ENCODE measurements at regions not wholly inside any gene's neighbourhood (a gene's known extent, or its start where the extent isn't known, plus 50 kb on each side); places are given as distances from the start of the nearest gene placed in this dataset.

DNA sequence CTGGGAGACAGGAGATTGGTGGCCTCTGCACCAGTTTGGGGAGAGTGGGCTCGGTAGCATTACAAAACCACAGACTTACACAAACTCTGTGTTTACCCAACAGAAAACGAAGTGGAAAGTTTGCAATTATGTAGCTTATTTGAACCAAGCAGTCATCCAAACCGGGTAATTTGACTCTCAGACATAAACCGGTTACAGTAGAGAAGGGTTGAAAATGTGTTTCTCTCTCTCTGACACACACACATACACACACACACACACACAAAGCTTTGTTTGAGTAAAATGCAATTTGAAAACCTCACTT lies 97.1 kb upstream of the ZNF608 start (continued):
- TF ChIP-seq YY1 (IDR thresholded peaks at IDR 0.05; ENCODE audit: insufficient read depth, insufficient replicate concordance, low read depth, low read length) (no peak), ZNF557 (CRISPR knock-in tag; IDR thresholded peaks at IDR 0.05) (no peak)

- no peak overlapping the region for H3K4me3 ChIP-seq (replicated peaks in 1 of 3; ENCODE audit: insufficient read depth in 1 of 3, low read depth in 2 of 3, low read length in 3 of 3)
- H3K79me2 ChIP-seq (ENCODE audit: insufficient read depth, low read length) = no peaks in the 10 kb centered on the region
- ATAC-seq = no peak
- no TSS peak for BruUV-seq (replicated peaks)
- DNase-seq (ENCODE audit: low spot score) = no peak
- no peaks in the 10 kb centered on the region for H3K4me1 ChIP-seq (ENCODE audit: insufficient read depth, low read length)
- H3K9ac ChIP-seq (ENCODE audit: insufficient read depth, low read depth, low read length) = no peak overlapping the region
- H2AFZ ChIP-seq (ENCODE audit: low read length) = no peak overlapping the region
- FAIRE-seq = no peak
- in situ Hi-C loops (cut with HindIII; ENCODE audit: extremely low pct_ligation_motif_present, low pct_unique_long_range_greater_than_20kb) (no loop called here), intact Hi-C loops (cut with micrococcal nuclease; ENCODE audit: unreplicated experiment) (no loop called here)
- ChIA-PET CTCF (ENCODE audit: low intra/inter-chr PET ratio, low total read pairs) (no interaction called here), POLR2A (no interaction called here)
- no peaks in the 10 kb centered on the region for H3K9me3 ChIP-seq (ENCODE audit: low read length)
- no peak overlapping the region for H3K4me2 ChIP-seq (ENCODE audit: low read depth, low read length)
- H3K36me3 ChIP-seq (replicated peaks in 1 of 2; ENCODE audit: control insufficient read depth in 1 of 2, insufficient read depth in 2 of 2, low read length in 2 of 2) = no peaks in the 10 kb centered on the region
- no peaks in the 10 kb centered on the region for H3K27me3 ChIP-seq (ENCODE audit: control insufficient read depth in 1 of 2, insufficient read depth in 2 of 2, low read length in 2 of 2)
- WGBS (ENCODE audit: low lambda C conversion rate) = 75% methylated on average over 9 of the region's 9 CpGs
- TF ChIP-seq ZNF431 (CRISPR knock-in tag; IDR thresholded peaks at IDR 0.05; ENCODE audit: borderline replicate concordance, low read depth) (no peak), SMYD3 (CRISPR knock-in tag; IDR thresholded peaks at IDR 0.05) (no peak)
- no peaks in the 10 kb centered on the region for H4K20me1 ChIP-seq (ENCODE audit: insufficient read depth, low read length)
- no peak overlapping the region for H3K27ac ChIP-seq (ENCODE audit: extremely low read length, insufficient read depth, low read length)
These were observed 98.0 kb upstream of the ZNF608 start for GRCh38 chr5:124844371-124844920.

DNA sequence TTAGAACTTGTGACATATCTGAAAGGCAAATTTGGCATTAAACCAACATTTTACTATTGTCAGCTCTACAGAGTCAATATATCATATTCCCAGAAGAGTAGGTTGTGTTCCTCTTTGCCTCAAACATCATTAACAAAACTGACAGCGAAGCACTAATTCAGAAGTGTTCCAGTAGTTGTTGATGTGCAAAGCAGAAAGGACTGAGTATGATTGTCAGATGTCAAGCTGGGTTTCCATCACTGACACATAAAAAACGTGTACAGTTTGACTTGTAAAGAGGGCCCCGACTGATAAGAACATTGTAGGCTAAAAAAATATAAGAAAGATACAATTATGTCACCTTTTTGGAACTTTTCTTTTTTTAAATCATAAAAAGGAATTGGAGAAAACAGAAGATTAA lies 101.5 kb upstream of the ZNF608 start:
- H3K4me2 ChIP-seq (ENCODE audit: low read depth, low read length) = no peak overlapping the region
- DNase-seq (ENCODE audit: low spot score) (no peak), ATAC-seq (no peak), FAIRE-seq (no peak)
- H3K9me3 ChIP-seq (ENCODE audit: low read length) = no peaks in the 10 kb centered on the region
- no peaks in the 10 kb centered on the region for H3K79me2 ChIP-seq (ENCODE audit: insufficient read depth, low read length)
- no peak overlapping the region for H3K27ac ChIP-seq (ENCODE audit: extremely low read length, insufficient read depth, low read length)
- H3K4me1 ChIP-seq (ENCODE audit: insufficient read depth, low read length) = no peaks in the 10 kb centered on the region
- no peak overlapping the region for H3K9ac ChIP-seq (ENCODE audit: insufficient read depth, low read depth, low read length)
- no peaks in the 10 kb centered on the region for H3K36me3 ChIP-seq (replicated peaks in 1 of 2; ENCODE audit: control insufficient read depth in 1 of 2, insufficient read depth in 2 of 2, low read length in 2 of 2)
- TF ChIP-seq ZNF672 (CRISPR knock-in tag; IDR thresholded peaks at IDR 0.05) (no peak), ZNF564 (CRISPR knock-in tag; IDR thresholded peaks at IDR 0.05) (no peak), TAF15 (IDR thresholded peaks at IDR 0.05; ENCODE audit: low read depth, low read length, poor library complexity, severe bottlenecking) (no peak)
- intact Hi-C loops (cut with micrococcal nuclease; ENCODE audit: unreplicated experiment) (no loop called here), in situ Hi-C loops (cut with HindIII; ENCODE audit: extremely low pct_ligation_motif_present, low pct_unique_long_range_greater_than_20kb) (no loop called here)
- ChIA-PET CTCF (ENCODE audit: low intra/inter-chr PET ratio, low total read pairs) (no interaction called here), POLR2A (no interaction called here)
- H3K4me3 ChIP-seq (replicated peaks in 1 of 3; ENCODE audit: insufficient read depth in 1 of 3, low read depth in 2 of 3, low read length in 3 of 3) = no peak overlapping the region
- 20% methylated on average over 3 of the region's 3 CpGs for WGBS (ENCODE audit: low lambda C conversion rate)
- BruUV-seq (replicated peaks) = no TSS peak
- no peaks in the 10 kb centered on the region for H4K20me1 ChIP-seq (ENCODE audit: insufficient read depth, low read length)
- H3K27me3 ChIP-seq (ENCODE audit: control insufficient read depth in 1 of 2, insufficient read depth in 2 of 2, low read length in 2 of 2) = no peaks in the 10 kb centered on the region
- H2AFZ ChIP-seq (ENCODE audit: low read length) = no peak overlapping the region

Data from HepG2 (cell line).